Liver (tissue), 8 donors: ENCODE measurements at regions not wholly inside any gene's neighbourhood (a gene's known extent, or its start where the extent isn't known, plus 50 kb on each side); places are given as distances from the start of the nearest gene placed in this dataset.
A peak's percentile ranks its signal among the peaks of the same experiment; 100 is the strongest.

Experiments used
- DNase-seq: peaks from one replicate; pipeline ENCODE4 v3.0.0-alpha.2; 2017; ENCODE audit warnings: low spot score
- H3K27ac ChIP-seq, 2 donors: one replicate each; pipeline ENCODE4 v1.7.0; 2013; ENCODE audit warnings: inconsistent platforms in 2 of 2, low read length in 2 of 2, control low read depth in 1 of 2, low read depth in 1 of 2, mild to moderate bottlenecking in 1 of 2
- H3K27me3 ChIP-seq, 4 donors: one replicate each; pipeline versions ENCODE4 v1.6.1 to v1.7.0; 2013; ENCODE audit warnings: low read length in 3 of 4, inconsistent platforms in 1 of 4, mild to moderate bottlenecking in 1 of 4, moderate library complexity in 1 of 4; ENCODE audit not compliant: control insufficient read depth in 4 of 4, insufficient read depth in 4 of 4
- H3K36me3 ChIP-seq, 4 donors: one replicate each; pipeline versions ENCODE4 v1.6.1 to v1.7.0; 2013; ENCODE audit warnings: low read length in 3 of 4, mild to moderate bottlenecking in 3 of 4, low read depth in 1 of 4, moderate library complexity in 1 of 4; ENCODE audit not compliant: control insufficient read depth in 4 of 4, insufficient read depth in 3 of 4
- H3K4me1 ChIP-seq, 4 donors: one replicate each; pipeline versions ENCODE4 v1.6.1 to v1.7.0; 2013; ENCODE audit warnings: low read length in 3 of 4, mild to moderate bottlenecking in 3 of 4, moderate library complexity in 1 of 4; ENCODE audit not compliant: control insufficient read depth in 4 of 4, insufficient read depth in 4 of 4
- H3K4me3 ChIP-seq, 3 donors: one replicate each; pipeline versions ENCODE4 v1.6.1 to v1.7.0; 2013; ENCODE audit warnings: low read length in 3 of 3, control low read depth in 1 of 3, low read depth in 1 of 3, mild to moderate bottlenecking in 1 of 3
- H3K9ac ChIP-seq, 2 donors: one replicate each; pipeline ENCODE4 v1.7.0; 2013; ENCODE audit warnings: low read length in 2 of 2, mild to moderate bottlenecking in 2 of 2, moderate library complexity in 2 of 2, control low read depth in 1 of 2, low read depth in 1 of 2
- H3K9me3 ChIP-seq, 4 donors: one replicate each; pipeline versions ENCODE4 v1.6.1 to v1.7.0; 2013; ENCODE audit warnings: low read length in 3 of 4; ENCODE audit not compliant: control insufficient read depth in 4 of 4
- ATF3 ChIP-seq: IDR thresholded peaks from 2 replicates; pipeline ENCODE4 v1.6.1; 2016; ENCODE audit warnings: antibody characterized with exemption
- CTCF ChIP-seq: fragments of 150-350 bp; IDR thresholded peaks from 2 replicates; pipeline ENCODE4 v1.5.1; 2017; ENCODE audit warnings: improper control_type of control experiment, low read depth, low read length; ENCODE audit not compliant: missing input control
- EGR1 ChIP-seq, 2 donors: IDR thresholded peaks; 2 replicates each; pipeline ENCODE4 v1.6.1; 2016 to 2018; ENCODE audit warnings: antibody characterized with exemption in 2 of 2, low read depth in 2 of 2
- FOXA1 ChIP-seq: IDR thresholded peaks from 2 replicates; pipeline ENCODE4 v1.6.1; 2016; ENCODE audit warnings: antibody characterized with exemption
- FOXA2 ChIP-seq: IDR thresholded peaks from 2 replicates; pipeline ENCODE4 v1.6.1; 2016; ENCODE audit warnings: antibody characterized with exemption
- GABPA ChIP-seq, 2 donors: IDR thresholded peaks in 1 of 2; conservative IDR thresholded peaks in 1 of 2; 2 replicates each; pipeline ENCODE4 v1.6.1; 2016; ENCODE audit warnings: antibody characterized with exemption in 2 of 2, mild to moderate bottlenecking in 1 of 2, moderate library complexity in 1 of 2
- HNF4A ChIP-seq, 2 donors: conservative IDR thresholded peaks; 2 replicates each; pipeline ENCODE4 v1.6.1; 2016; ENCODE audit warnings: antibody characterized with exemption in 2 of 2, mild to moderate bottlenecking in 2 of 2
- HNF4G ChIP-seq: IDR thresholded peaks from 2 replicates; pipeline ENCODE4 v1.6.1; 2016; ENCODE audit warnings: antibody characterized with exemption
- JUND ChIP-seq, 2 donors: IDR thresholded peaks; 2 replicates each; pipeline ENCODE4 v1.6.1; 2016; ENCODE audit warnings: antibody characterized with exemption in 2 of 2
- NR2F2 ChIP-seq: IDR thresholded peaks from 2 replicates; pipeline ENCODE4 v1.6.1; 2016; ENCODE audit warnings: antibody characterized with exemption
- RAD21 ChIP-seq, 2 donors: IDR thresholded peaks; 2 replicates each; pipeline ENCODE4 v1.6.1; 2016; ENCODE audit warnings: antibody characterized with exemption in 2 of 2, mild to moderate bottlenecking in 2 of 2
- REST ChIP-seq: IDR thresholded peaks from 2 replicates; pipeline ENCODE4 v1.6.1; 2016; ENCODE audit warnings: antibody characterized with exemption, mild to moderate bottlenecking
- RXRA ChIP-seq, 2 donors: IDR thresholded peaks; 2 replicates each; pipeline ENCODE4 v1.6.1; 2017 to 2018; ENCODE audit warnings: antibody characterized with exemption in 2 of 2, mild to moderate bottlenecking in 1 of 2
- SP1 ChIP-seq: IDR thresholded peaks from 2 replicates; pipeline ENCODE4 v1.6.1; 2018; ENCODE audit warnings: antibody characterized with exemption, mild to moderate bottlenecking
- TAF1 ChIP-seq: conservative IDR thresholded peaks from 2 replicates; pipeline ENCODE4 v1.6.1; 2016; ENCODE audit warnings: antibody characterized with exemption, mild to moderate bottlenecking
- YY1 ChIP-seq: IDR thresholded peaks from 2 replicates; pipeline ENCODE4 v1.6.1; 2016; ENCODE audit warnings: antibody characterized with exemption, mild to moderate bottlenecking
- ZBTB33 ChIP-seq: IDR thresholded peaks from 2 replicates; pipeline ENCODE4 v1.6.1; 2016; ENCODE audit warnings: antibody characterized with exemption
- WGBS: extraction: QIAGEN DNeasy Blood & Tissue Kit; methylation state at CpG from one replicate; pipeline ENCODE4 v1.1.7; 2013; 5-methylcytosine and 5-hydroxymethylcytosine counted together
- donor health status: healthy.
- donor health status: healthy.
- donor health status: healthy.
- donor health status: healthy.
- donor health status: healthy.

GRCh38 chr3:69569520-69569919 lies 169.7 kb upstream of the MITF start:
- no peak overlapping the region for H3K9ac ChIP-seq
- TF ChIP-seq FOXA2, result no peak
- no peak for TF ChIP-seq JUND (IDR thresholded peaks at IDR 0.05)
- no peak for TF ChIP-seq ATF3
- peak; percentile 55 for TF ChIP-seq NR2F2
- TF ChIP-seq RXRA (IDR thresholded peaks at IDR 0.05), result peak in 1 of 2 donors; percentile 41
- TF ChIP-seq GABPA (IDR thresholded peaks at IDR 0.05 in 1 of 2, conservative IDR thresholded peaks at IDR 0.05 in 1 of 2), result no peak
- no peak for TF ChIP-seq ZBTB33

GRCh38 chr3:69568951-69569350 lies 170.3 kb upstream of the MITF start:
- Histone ChIP-seq H3K9me3 (no peaks in the 10 kb centered on the region), H3K27me3 (no peaks in the 10 kb centered on the region), H3K4me1 (no peaks in the 10 kb centered on the region), H3K9ac (no peak overlapping the region), H3K27ac (no peak overlapping the region), H3K36me3 (no peaks in the 10 kb centered on the region), H3K4me3 (no peak overlapping the region)
- no peak for DNase-seq
- TF ChIP-seq FOXA2 (no peak), RXRA (IDR thresholded peaks at IDR 0.05) (no peak), NR2F2 (no peak), JUND (IDR thresholded peaks at IDR 0.05) (no peak), TAF1 (no peak), GABPA (IDR thresholded peaks at IDR 0.05 in 1 of 2, conservative IDR thresholded peaks at IDR 0.05 in 1 of 2) (no peak), REST (no peak), YY1 (no peak), HNF4G (no peak), SP1 (no peak), CTCF (no peak), ATF3 (no peak), FOXA1 (no peak), RAD21 (IDR thresholded peaks at IDR 0.05) (no peak), ZBTB33 (no peak), EGR1 (IDR thresholded peaks at IDR 0.05; ENCODE audit: low read depth in 2 of 2) (no peak), HNF4A (conservative IDR thresholded peaks at IDR 0.05) (no peak)
- WGBS, result 87% methylated on average over 2 of the region's 2 CpGs

More at GRCh38 chr3:69569520-69569919, 169.7 kb upstream of the MITF start:
- no peak for DNase-seq
- H3K27ac ChIP-seq, result no peak overlapping the region
- no peaks in the 10 kb centered on the region for H3K4me1 ChIP-seq
- no peaks in the 10 kb centered on the region for H3K27me3 ChIP-seq
- H3K4me3 ChIP-seq, result no peak overlapping the region
- H3K9me3 ChIP-seq, result no peaks in the 10 kb centered on the region
- no peaks in the 10 kb centered on the region for H3K36me3 ChIP-seq
- WGBS, result 55% methylated on average over 3 of the region's 3 CpGs
